Mucosa of gallbladder (tissue), 1 donor: ENCODE measurements at regions not wholly inside any gene's neighbourhood (a gene's known extent, or its start where the extent isn't known, plus 50 kb on each side); places are given as distances from the start of the nearest gene placed in this dataset.
"Not testable (repeated sequence)": the region's sequence is repeated elsewhere in the genome, so short reads cannot be mapped to it uniquely, and the experiment has no call there.

Source experiments
- DNase-seq: peaks from one replicate; pipeline ENCODE4 v3.0.0-alpha.2; 2020; ENCODE audit warnings: low spot score
- donor health status: DM: no; HTN: no; CAD: no.

GRCh38 chr6:121595646-121596045 lies 160.2 kb downstream of the GJA1 start:
- DNase-seq = no peak

- no peak for DNase-seq
Measured at GRCh38 chr6:121596441-121596840, 161.0 kb downstream of the GJA1 start.

- no peak for DNase-seq
Measured at GRCh38 chr6:121597654-121598053, 162.2 kb downstream of the GJA1 start.

GRCh38 chr6:121599331-121599730 lies 163.9 kb downstream of the GJA1 start:
- not testable (repeated sequence) for DNase-seq

GRCh38 chr6:121600389-121601168 lies 165.1 kb downstream of the GJA1 start:
- DNase-seq = no peak

- no peak for DNase-seq
Measured at GRCh38 chr6:121603486-121603885, 168.0 kb downstream of the GJA1 start.

- no peak for DNase-seq
Measured at GRCh38 chr6:121607721-121608120, 172.3 kb downstream of the GJA1 start.

GRCh38 chr6:121608270-121608669 lies 172.8 kb downstream of the GJA1 start:
- DNase-seq = no peak

- DNase-seq = no peak
Measured at GRCh38 chr6:121609281-121609680, 173.8 kb downstream of the GJA1 start.

GRCh38 chr6:121612927-121613326 lies 177.5 kb downstream of the GJA1 start:
- DNase-seq = no peak

GRCh38 chr6:121614115-121614514 lies 178.7 kb downstream of the GJA1 start:
- DNase-seq = no peak

GRCh38 chr6:121615493-121615892 lies 180.0 kb downstream of the GJA1 start:
- no peak for DNase-seq

- DNase-seq = no peak
Measured at GRCh38 chr6:121616406-121616805, 181.0 kb downstream of the GJA1 start.

GRCh38 chr6:121617388-121617787 lies 181.9 kb downstream of the GJA1 start:
- DNase-seq = no peak

- DNase-seq = no peak
Measured at GRCh38 chr6:121619013-121619412, 183.6 kb downstream of the GJA1 start.

GRCh38 chr6:121619987-121620740 lies 184.7 kb downstream of the GJA1 start:
- no peak for DNase-seq

- no peak for DNase-seq
Measured at GRCh38 chr6:121627761-121628160, 192.3 kb downstream of the GJA1 start.

- no peak for DNase-seq
Measured at GRCh38 chr6:121630716-121631115, 195.3 kb downstream of the GJA1 start.

GRCh38 chr6:121631752-121632151 lies 196.3 kb downstream of the GJA1 start:
- not testable (repeated sequence) for DNase-seq

- no peak for DNase-seq
Measured at GRCh38 chr6:121633309-121633708, 197.9 kb downstream of the GJA1 start.

- not testable (repeated sequence) for DNase-seq
Measured at GRCh38 chr6:121634586-121634985, 199.1 kb downstream of the GJA1 start.

- DNase-seq = no peak
Measured at GRCh38 chr6:121635355-121635754, 199.9 kb downstream of the GJA1 start.

- not testable (repeated sequence) for DNase-seq
Measured at GRCh38 chr6:121636217-121636616, 200.8 kb downstream of the GJA1 start.
